GM12801 (cell line): ENCODE measurements at regions not wholly inside any gene's neighbourhood (a gene's known extent, or its start where the extent isn't known, plus 50 kb on each side); places are given as distances from the start of the nearest gene placed in this dataset.

Experiments
- CTCF ChIP-seq: IDR thresholded peaks from one replicate; pipeline ENCODE4 v1.5.1; 2011; ENCODE audit warnings: control low read depth; ENCODE audit not compliant: insufficient read length; ENCODE audit errors: extremely low read depth

- no peak for TF ChIP-seq CTCF
Measured at GRCh38 chr5:164532235-164532900, 1026.9 kb downstream of the MAT2B start.

GRCh38 chr5:164540174-164540573, 1034.8 kb downstream of the MAT2B start:
- no peak for TF ChIP-seq CTCF

GRCh38 chr5:164545507-164545906, 1040.1 kb downstream of the MAT2B start:
- no peak for TF ChIP-seq CTCF

- TF ChIP-seq CTCF, result no peak
Measured at GRCh38 chr5:164553851-164554250, 1048.4 kb downstream of the MAT2B start.

- TF ChIP-seq CTCF, result no peak
Measured at GRCh38 chr5:164555809-164556208, 1050.4 kb downstream of the MAT2B start.

- no peak for TF ChIP-seq CTCF
Measured at GRCh38 chr5:164560216-164560615, 1054.8 kb downstream of the MAT2B start.

- TF ChIP-seq CTCF, result no peak
Measured at GRCh38 chr5:164561933-164562872, 1056.8 kb downstream of the MAT2B start.
